ENCODE measurements at regions not wholly inside any gene's neighbourhood (a gene's known extent, or its start where the extent isn't known, plus 50 kb on each side); places are given as distances from the start of the nearest gene placed in this dataset.

GRCh38 chr13:76621705-76622104 is 264.5 kb downstream of the KCTD12 start:
- no peak for DNase-seq (ENCODE audit: low read depth in 1 of 2, low spot score in 1 of 2)
- TF ChIP-seq POLR2AphosphoS5 (IDR thresholded peaks at IDR 0.05; ENCODE audit: low read depth) (no peak), GABPA (IDR thresholded peaks at IDR 0.05; ENCODE audit: low read depth) (no peak), SPI1 (IDR thresholded peaks at IDR 0.05; ENCODE audit: borderline replicate concordance, low read depth) (no peak), CTCF (IDR thresholded peaks at IDR 0.05; ENCODE audit: insufficient read depth, low read length) (no peak), REST (IDR thresholded peaks at IDR 0.05; ENCODE audit: insufficient replicate concordance, low read depth) (no peak)
- Histone ChIP-seq H3K27me3 (ENCODE audit: insufficient read depth, poor library complexity, severe bottlenecking) (peaks cover 3% of the 10 kb centered on the region), H3K4me3 (replicated peaks; ENCODE audit: insufficient read depth, low read length) (no peak overlapping the region), H3K27ac (replicated peaks) (no peak overlapping the region)

- Histone ChIP-seq H3K4me3 (replicated peaks; ENCODE audit: insufficient read depth, low read length) (no peak overlapping the region), H3K27ac (replicated peaks) (no peak overlapping the region), H3K27me3 (ENCODE audit: insufficient read depth, poor library complexity, severe bottlenecking) (peaks cover 3% of the 10 kb centered on the region)
- DNase-seq (ENCODE audit: low read depth in 1 of 2, low spot score in 1 of 2): no peak
- TF ChIP-seq SPI1 (IDR thresholded peaks at IDR 0.05; ENCODE audit: borderline replicate concordance, low read depth): no peak
- no peak for TF ChIP-seq POLR2AphosphoS5 (IDR thresholded peaks at IDR 0.05; ENCODE audit: low read depth)
- TF ChIP-seq REST (IDR thresholded peaks at IDR 0.05; ENCODE audit: insufficient replicate concordance, low read depth): no peak
- no peak for TF ChIP-seq CTCF (IDR thresholded peaks at IDR 0.05; ENCODE audit: insufficient read depth, low read length)
- no peak for TF ChIP-seq GABPA (IDR thresholded peaks at IDR 0.05; ENCODE audit: low read depth)
These were observed 266.2 kb downstream of the KCTD12 start for GRCh38 chr13:76620036-76620435.

- DNase-seq (ENCODE audit: low read depth in 1 of 2, low spot score in 1 of 2): no peak
- Histone ChIP-seq H3K27me3 (ENCODE audit: insufficient read depth, poor library complexity, severe bottlenecking) (peaks cover 3% of the 10 kb centered on the region), H3K4me3 (replicated peaks; ENCODE audit: insufficient read depth, low read length) (no peak overlapping the region), H3K27ac (replicated peaks) (no peak overlapping the region)
- TF ChIP-seq GABPA (IDR thresholded peaks at IDR 0.05; ENCODE audit: low read depth) (no peak), CTCF (IDR thresholded peaks at IDR 0.05; ENCODE audit: insufficient read depth, low read length) (no peak), REST (IDR thresholded peaks at IDR 0.05; ENCODE audit: insufficient replicate concordance, low read depth) (no peak), SPI1 (IDR thresholded peaks at IDR 0.05; ENCODE audit: borderline replicate concordance, low read depth) (no peak), POLR2AphosphoS5 (IDR thresholded peaks at IDR 0.05; ENCODE audit: low read depth) (no peak)
These were observed 266.6 kb downstream of the KCTD12 start for GRCh38 chr13:76619631-76620030.
